OCI-LY7 (cell line): ENCODE measurements at regions not wholly inside any gene's neighbourhood (a gene's known extent, or its start where the extent isn't known, plus 50 kb on each side); places are given as distances from the start of the nearest gene placed in this dataset.

Experiments used
- EZH2phosphoT487 ChIP-seq: fragments of 200-600 bp; sonication (generic); IDR thresholded peaks from 2 replicates; pipeline ENCODE4 v1.6.1; 2018; ENCODE audit warnings: low read depth, borderline replicate concordance, mild to moderate bottlenecking, mixed run types, antibody characterized with exemption, low read length, moderate library complexity, mixed read lengths
- TF ChIP-seq, protein P1 (sequence below): fragments of 200-600 bp; sonication (generic); conservative IDR thresholded peaks from 2 replicates; pipeline ENCODE4 v1.5.1; 2014; ENCODE audit warnings: mild to moderate bottlenecking, antibody characterized with exemption, low read length, moderate library complexity, mixed read lengths

GRCh38 chr11:122280870-122281269 lies 164.9 kb upstream of the BLID start:
- TF ChIP-seq, protein P1, sequence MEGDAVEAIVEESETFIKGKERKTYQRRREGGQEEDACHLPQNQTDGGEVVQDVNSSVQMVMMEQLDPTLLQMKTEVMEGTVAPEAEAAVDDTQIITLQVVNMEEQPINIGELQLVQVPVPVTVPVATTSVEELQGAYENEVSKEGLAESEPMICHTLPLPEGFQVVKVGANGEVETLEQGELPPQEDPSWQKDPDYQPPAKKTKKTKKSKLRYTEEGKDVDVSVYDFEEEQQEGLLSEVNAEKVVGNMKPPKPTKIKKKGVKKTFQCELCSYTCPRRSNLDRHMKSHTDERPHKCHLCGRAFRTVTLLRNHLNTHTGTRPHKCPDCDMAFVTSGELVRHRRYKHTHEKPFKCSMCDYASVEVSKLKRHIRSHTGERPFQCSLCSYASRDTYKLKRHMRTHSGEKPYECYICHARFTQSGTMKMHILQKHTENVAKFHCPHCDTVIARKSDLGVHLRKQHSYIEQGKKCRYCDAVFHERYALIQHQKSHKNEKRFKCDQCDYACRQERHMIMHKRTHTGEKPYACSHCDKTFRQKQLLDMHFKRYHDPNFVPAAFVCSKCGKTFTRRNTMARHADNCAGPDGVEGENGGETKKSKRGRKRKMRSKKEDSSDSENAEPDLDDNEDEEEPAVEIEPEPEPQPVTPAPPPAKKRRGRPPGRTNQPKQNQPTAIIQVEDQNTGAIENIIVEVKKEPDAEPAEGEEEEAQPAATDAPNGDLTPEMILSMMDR, result no peak
- TF ChIP-seq EZH2phosphoT487, result no peak
